Gastroesophageal sphincter (tissue), 3 donors: ENCODE measurements at regions not wholly inside any gene's neighbourhood (a gene's known extent, or its start where the extent isn't known, plus 50 kb on each side); places are given as distances from the start of the nearest gene placed in this dataset.

Experiments used
- POLR2A ChIP-seq, 2 donors: fragments of 450-650 bp; IDR thresholded peaks; one replicate each; pipeline ENCODE4 v1.6.1; 2017; ENCODE audit warnings: antibody characterized with exemption in 2 of 2, mild to moderate bottlenecking in 2 of 2, moderate library complexity in 1 of 2
- POLR2AphosphoS5 ChIP-seq: sonication (generic); formaldehyde crosslinking; IDR thresholded peaks from one replicate; pipeline ENCODE4 v1.6.1; 2017; ENCODE audit warnings: antibody characterized with exemption
- TF ChIP-seq, protein P1 (sequence below), 4 experiments: fragments of 200-600 bp in 2 of 4; fragments of 450-650 bp in 2 of 4; sonication (generic) in 1 of 4; IDR thresholded peaks; one replicate each; pipeline ENCODE4 v1.5.1; 2017 to 2019; ENCODE audit warnings: antibody characterized with exemption in 4 of 4, mild to moderate bottlenecking in 2 of 4, moderate library complexity in 2 of 4

DNA sequence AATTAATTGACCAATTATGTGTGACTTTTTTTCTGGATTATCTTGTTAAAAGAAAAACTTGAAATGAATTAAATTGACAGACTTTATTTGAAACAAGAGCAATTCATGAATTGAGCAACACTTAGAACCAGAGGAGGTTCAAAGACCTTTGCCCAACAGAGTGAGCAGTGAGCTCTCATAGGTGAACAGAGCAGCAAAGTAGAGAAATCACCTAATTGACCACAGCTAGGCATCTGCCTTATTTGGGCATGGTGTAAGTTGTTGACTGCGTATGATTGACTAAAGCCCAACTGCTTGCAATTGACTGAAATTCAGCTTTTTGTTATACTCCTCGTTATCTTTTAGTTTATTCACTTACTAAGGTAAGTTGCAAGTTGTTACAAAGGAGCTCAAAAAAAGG, 1216.0 kb upstream of the ALCAM start:
- TF ChIP-seq POLR2A (IDR thresholded peaks at IDR 0.05) (no peak), POLR2AphosphoS5 (no peak)
- TF ChIP-seq, protein P1, sequence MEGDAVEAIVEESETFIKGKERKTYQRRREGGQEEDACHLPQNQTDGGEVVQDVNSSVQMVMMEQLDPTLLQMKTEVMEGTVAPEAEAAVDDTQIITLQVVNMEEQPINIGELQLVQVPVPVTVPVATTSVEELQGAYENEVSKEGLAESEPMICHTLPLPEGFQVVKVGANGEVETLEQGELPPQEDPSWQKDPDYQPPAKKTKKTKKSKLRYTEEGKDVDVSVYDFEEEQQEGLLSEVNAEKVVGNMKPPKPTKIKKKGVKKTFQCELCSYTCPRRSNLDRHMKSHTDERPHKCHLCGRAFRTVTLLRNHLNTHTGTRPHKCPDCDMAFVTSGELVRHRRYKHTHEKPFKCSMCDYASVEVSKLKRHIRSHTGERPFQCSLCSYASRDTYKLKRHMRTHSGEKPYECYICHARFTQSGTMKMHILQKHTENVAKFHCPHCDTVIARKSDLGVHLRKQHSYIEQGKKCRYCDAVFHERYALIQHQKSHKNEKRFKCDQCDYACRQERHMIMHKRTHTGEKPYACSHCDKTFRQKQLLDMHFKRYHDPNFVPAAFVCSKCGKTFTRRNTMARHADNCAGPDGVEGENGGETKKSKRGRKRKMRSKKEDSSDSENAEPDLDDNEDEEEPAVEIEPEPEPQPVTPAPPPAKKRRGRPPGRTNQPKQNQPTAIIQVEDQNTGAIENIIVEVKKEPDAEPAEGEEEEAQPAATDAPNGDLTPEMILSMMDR (IDR thresholded peaks at IDR 0.05) = no peak
